Neural cell (in vitro differentiated cells): ENCODE measurements at regions not wholly inside any gene's neighbourhood (a gene's known extent, or its start where the extent isn't known, plus 50 kb on each side); places are given as distances from the start of the nearest gene placed in this dataset.

ENCODE experiments used
- H2AFZ ChIP-seq: fragments of 200-600, 300-800 bp; sonication (generic), shearing (Covaris generic); 2 replicates; pipeline ENCODE4 v1.6.0; 2014; ENCODE audit warnings: low read depth, mild to moderate bottlenecking, antibody characterized with exemption, low read length, moderate library complexity
- H3F3A ChIP-seq: fragments of 200-600 bp; shearing (Covaris generic); 2 replicates; pipeline ENCODE4 v1.6.1; 2016; ENCODE audit warnings: mild to moderate bottlenecking, moderate library complexity, mixed read lengths, antibody characterized with exemption, low read length; ENCODE audit not compliant: insufficient read depth, poor library complexity, severe bottlenecking
- H3K27ac ChIP-seq: fragments of 200-600, 300-800 bp; sonication (generic), shearing (Covaris generic); 2 replicates; pipeline ENCODE4 v1.5.1; 2014; ENCODE audit warnings: mild to moderate bottlenecking, low read length, moderate library complexity
- H3K27me3 ChIP-seq: fragments of 300-800, 200-600 bp; sonication (generic), shearing (Covaris generic); 2 replicates; pipeline ENCODE4 v1.6.0; 2014; ENCODE audit warnings: mild to moderate bottlenecking, low read depth, low read length, moderate library complexity; ENCODE audit not compliant: insufficient read depth
- H3K36me3 ChIP-seq: fragments of 300-800, 200-600 bp; sonication (generic), shearing (Covaris generic); 2 replicates; pipeline ENCODE4 v1.5.1; 2014; ENCODE audit warnings: mild to moderate bottlenecking, antibody characterized with exemption, low read length, moderate library complexity; ENCODE audit not compliant: insufficient read depth
- H3K4me2 ChIP-seq: fragments of 300-800, 200-600 bp; sonication (generic), shearing (Covaris generic); 2 replicates; pipeline ENCODE4 v1.6.0; 2014; ENCODE audit warnings: mild to moderate bottlenecking, low read length
- H3K4me3 ChIP-seq: fragments of 300-800, 200-600 bp; sonication (generic), shearing (Covaris generic); 2 replicates; pipeline ENCODE4 v1.5.1; 2014; ENCODE audit warnings: mild to moderate bottlenecking, low read length, moderate library complexity
- H3K79me2 ChIP-seq: fragments of 200-600 bp; shearing (Covaris generic); replicated peaks from 2 replicates; pipeline ENCODE4 v1.6.0; 2014; ENCODE audit warnings: mild to moderate bottlenecking, low read length, moderate library complexity; ENCODE audit not compliant: insufficient read depth
- H3K9ac ChIP-seq: fragments of 300-800, 200-600 bp; sonication (generic), shearing (Covaris generic); 2 replicates; pipeline ENCODE4 v1.6.1; 2016; ENCODE audit warnings: mild to moderate bottlenecking, low read length, mixed read lengths
- H3K9me2 ChIP-seq: fragments of 200-600 bp; shearing (Covaris generic); 2 replicates; pipeline ENCODE4 v1.6.1; 2016; ENCODE audit warnings: mild to moderate bottlenecking, low read length, mixed read lengths; ENCODE audit not compliant: insufficient read depth
- H3K9me3 ChIP-seq: fragments of 200-600, 300-800 bp; sonication (generic), shearing (Covaris generic); 2 replicates; pipeline ENCODE4 v1.6.1; 2016; ENCODE audit warnings: mild to moderate bottlenecking, mixed run types, low read length, moderate library complexity, mixed read lengths
- H4K20me1 ChIP-seq: fragments of 200-600 bp; shearing (Covaris generic); 2 replicates; pipeline ENCODE4 v1.6.1; 2016; ENCODE audit warnings: mild to moderate bottlenecking, mixed run types; ENCODE audit not compliant: insufficient read depth
- EP300 ChIP-seq: fragments of 450-650 bp; conservative IDR thresholded peaks from 2 replicates; pipeline ENCODE4 v1.6.1; 2014; ENCODE audit warnings: antibody characterized with exemption, mild to moderate bottlenecking, moderate library complexity; ENCODE audit not compliant: poor library complexity, severe bottlenecking
- EZH2 ChIP-seq: fragments of 200-600, 300-800 bp; shearing (Covaris generic), sonication (generic); IDR thresholded peaks from 2 replicates; pipeline ENCODE4 v1.6.1; 2014; ENCODE audit warnings: antibody characterized with exemption, low read length, borderline replicate concordance, mild to moderate bottlenecking; ENCODE audit not compliant: insufficient read depth, poor library complexity, severe bottlenecking
- MXI1 ChIP-seq: fragments of 450-650 bp; conservative IDR thresholded peaks from 2 replicates; pipeline ENCODE4 v1.6.1; 2014; ENCODE audit warnings: antibody characterized with exemption, mild to moderate bottlenecking; ENCODE audit not compliant: poor library complexity, severe bottlenecking
- POLR2AphosphoS5 ChIP-seq: IDR thresholded peaks from 2 replicates; pipeline ENCODE4 v1.6.1; 2012
- RAD21 ChIP-seq: fragments of 450-650 bp; conservative IDR thresholded peaks from 2 replicates; pipeline ENCODE4 v1.6.1; 2014; ENCODE audit warnings: antibody characterized with exemption, mild to moderate bottlenecking, moderate library complexity
- REST ChIP-seq: IDR thresholded peaks from 2 replicates; pipeline ENCODE4 v1.6.1; 2012; ENCODE audit warnings: borderline replicate concordance
- SMC3 ChIP-seq: fragments of 450-650 bp; conservative IDR thresholded peaks from 2 replicates; pipeline ENCODE4 v1.6.1; 2014; ENCODE audit warnings: antibody characterized with exemption, mild to moderate bottlenecking, moderate library complexity; ENCODE audit not compliant: poor library complexity
- TAF1 ChIP-seq: IDR thresholded peaks from 2 replicates; pipeline ENCODE4 v1.6.1; 2012; ENCODE audit warnings: low read depth
- TF ChIP-seq, protein P1 (sequence below): fragments of 450-650 bp; IDR thresholded peaks from 2 replicates; pipeline ENCODE4 v1.5.1; 2014; ENCODE audit warnings: antibody characterized with exemption, mild to moderate bottlenecking, moderate library complexity; ENCODE audit not compliant: poor library complexity, severe bottlenecking

DNA sequence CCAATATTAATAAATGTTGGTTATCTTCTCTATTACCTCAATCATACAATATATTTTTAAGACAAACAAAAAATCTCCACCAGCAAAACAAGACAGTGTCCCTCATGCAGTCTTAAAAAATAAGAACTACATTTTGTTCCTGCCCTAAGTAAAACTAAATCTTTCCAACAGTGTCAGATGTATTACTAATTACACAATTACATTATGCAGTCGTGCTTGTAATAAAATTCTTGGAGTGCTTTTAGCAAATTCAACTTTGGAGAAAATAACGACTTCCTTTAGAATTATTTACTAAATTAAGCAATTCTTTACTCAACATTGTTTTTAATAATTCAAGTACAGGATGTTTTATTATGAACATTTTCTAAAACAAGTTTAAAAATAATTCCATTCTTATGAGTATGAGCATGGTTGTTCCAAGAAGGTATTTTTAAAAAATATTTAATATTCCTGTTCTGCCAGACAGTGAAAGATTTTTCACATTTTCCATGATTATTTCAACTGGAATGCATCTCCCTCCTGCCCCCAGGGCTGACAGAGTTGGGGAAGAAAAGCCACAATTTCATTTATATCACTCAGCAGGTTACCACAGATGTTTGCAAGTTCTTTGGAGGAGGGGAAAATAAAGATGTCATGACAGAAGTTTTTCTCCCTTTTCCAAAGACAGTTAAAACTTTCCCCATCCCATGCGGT lies 137.9 kb downstream of the FAM114A2 start:
- H2AFZ ChIP-seq = no peak overlapping the region
- no peak overlapping the region for H3K4me3 ChIP-seq
- no peaks in the 10 kb centered on the region for H3K27me3 ChIP-seq
- H3K27ac ChIP-seq = no peak overlapping the region
- H3K4me2 ChIP-seq = no peak overlapping the region
- TF ChIP-seq EP300 (no peak), REST (no peak), SMC3 (no peak), MXI1 (no peak)
- H3K9me2 ChIP-seq = no peaks in the 10 kb centered on the region
- H3F3A ChIP-seq = no peaks in the 10 kb centered on the region
- H3K36me3 ChIP-seq = no peaks in the 10 kb centered on the region
- H4K20me1 ChIP-seq = no peaks in the 10 kb centered on the region
- H3K9ac ChIP-seq = no peak overlapping the region
- H3K9me3 ChIP-seq = no peaks in the 10 kb centered on the region
- no peaks in the 10 kb centered on the region for H3K79me2 ChIP-seq

DNA sequence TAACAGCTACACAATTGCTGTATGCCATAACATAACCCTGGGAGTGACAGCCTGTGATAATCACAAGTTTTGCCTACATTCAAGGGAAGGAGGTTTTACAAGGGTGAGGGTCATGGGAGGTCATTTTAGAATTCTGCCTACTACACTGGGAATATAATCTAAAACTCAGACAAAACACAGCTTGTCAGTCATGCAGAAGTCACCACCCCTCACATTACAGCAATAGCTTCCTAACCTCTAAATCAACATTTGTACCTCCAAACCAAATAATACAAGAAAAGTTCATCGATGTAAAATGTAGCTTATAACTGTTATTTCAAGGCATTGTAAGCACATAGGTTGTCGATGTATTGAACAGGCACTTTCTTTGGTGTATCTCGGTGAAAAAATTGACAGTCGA lies 139.0 kb downstream of the FAM114A2 start:
- Histone ChIP-seq H3K4me3 (no peak overlapping the region), H2AFZ (no peak overlapping the region), H3K4me2 (no peak overlapping the region), H3K36me3 (no peaks in the 10 kb centered on the region), H3K9me3 (no peaks in the 10 kb centered on the region), H3K27ac (no peak overlapping the region), H3K27me3 (no peaks in the 10 kb centered on the region), H3K79me2 (no peaks in the 10 kb centered on the region), H4K20me1 (no peaks in the 10 kb centered on the region), H3K9ac (no peak overlapping the region), H3F3A (no peaks in the 10 kb centered on the region), H3K9me2 (no peaks in the 10 kb centered on the region)
- TF ChIP-seq REST (no peak), TAF1 (no peak), SMC3 (no peak), RAD21 (no peak), POLR2AphosphoS5 (no peak), EP300 (no peak), MXI1 (no peak), EZH2 (no peak)
- TF ChIP-seq, protein P1, sequence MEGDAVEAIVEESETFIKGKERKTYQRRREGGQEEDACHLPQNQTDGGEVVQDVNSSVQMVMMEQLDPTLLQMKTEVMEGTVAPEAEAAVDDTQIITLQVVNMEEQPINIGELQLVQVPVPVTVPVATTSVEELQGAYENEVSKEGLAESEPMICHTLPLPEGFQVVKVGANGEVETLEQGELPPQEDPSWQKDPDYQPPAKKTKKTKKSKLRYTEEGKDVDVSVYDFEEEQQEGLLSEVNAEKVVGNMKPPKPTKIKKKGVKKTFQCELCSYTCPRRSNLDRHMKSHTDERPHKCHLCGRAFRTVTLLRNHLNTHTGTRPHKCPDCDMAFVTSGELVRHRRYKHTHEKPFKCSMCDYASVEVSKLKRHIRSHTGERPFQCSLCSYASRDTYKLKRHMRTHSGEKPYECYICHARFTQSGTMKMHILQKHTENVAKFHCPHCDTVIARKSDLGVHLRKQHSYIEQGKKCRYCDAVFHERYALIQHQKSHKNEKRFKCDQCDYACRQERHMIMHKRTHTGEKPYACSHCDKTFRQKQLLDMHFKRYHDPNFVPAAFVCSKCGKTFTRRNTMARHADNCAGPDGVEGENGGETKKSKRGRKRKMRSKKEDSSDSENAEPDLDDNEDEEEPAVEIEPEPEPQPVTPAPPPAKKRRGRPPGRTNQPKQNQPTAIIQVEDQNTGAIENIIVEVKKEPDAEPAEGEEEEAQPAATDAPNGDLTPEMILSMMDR = no peak
